HG02970 (cell line): ENCODE measurements at regions not wholly inside any gene's neighbourhood (a gene's known extent, or its start where the extent isn't known, plus 50 kb on each side); places are given as distances from the start of the nearest gene placed in this dataset.

Source experiments
- ATAC-seq: cut with Tn5 transposase; IDR thresholded peaks from one replicate; pipeline ENCODE4 v1.9.1; 2021; ENCODE audit warnings: mild to moderate bottlenecking, moderate library complexity, moderate number of reproducible peaks; ENCODE audit not compliant: unreplicated experiment, low FRiP score

GRCh38 chr2:17309741-17310339 is 208.4 kb downstream of the RAD51AP2 start:
- peak; percentile 81 for ATAC-seq

DNA sequence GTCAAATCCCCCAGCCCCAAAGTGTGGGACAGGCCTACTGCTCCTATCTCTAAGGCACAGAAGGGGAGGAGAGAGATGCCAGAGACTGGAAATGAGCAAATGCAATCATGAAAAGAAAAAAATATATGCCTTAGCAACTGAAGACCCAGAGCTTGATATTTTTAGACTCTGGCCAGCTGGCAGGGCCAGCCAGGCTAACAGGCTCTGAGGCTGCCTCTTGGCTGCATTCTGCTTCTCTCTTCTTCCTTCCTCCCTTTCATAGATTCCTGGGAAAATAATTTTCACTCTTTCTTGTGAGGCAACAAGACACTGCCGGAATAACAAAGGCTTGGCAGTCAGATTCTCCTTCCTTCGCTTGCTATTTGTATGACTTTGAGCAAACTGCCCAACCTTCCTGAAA is 209.1 kb downstream of the RAD51AP2 start:
- ATAC-seq, result no peak

DNA sequence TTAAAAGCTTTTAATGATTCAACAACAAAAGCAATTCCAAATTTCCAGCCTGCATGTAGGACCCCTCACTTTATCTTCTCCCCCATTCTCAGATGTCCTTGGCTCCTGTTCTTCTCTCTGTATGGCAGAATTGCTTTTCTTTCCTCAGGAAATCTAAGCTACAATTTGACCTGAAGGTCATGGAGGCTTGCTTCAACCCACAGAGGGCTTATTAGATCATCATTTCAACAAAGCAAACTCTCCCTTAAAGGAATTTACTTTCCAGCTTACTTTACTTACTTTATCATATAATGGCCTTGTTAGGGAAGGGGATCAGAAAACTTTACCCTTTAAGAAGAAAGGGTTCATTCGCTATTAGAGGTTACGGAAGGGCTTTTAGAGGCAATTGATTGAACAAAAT is 211.5 kb downstream of the RAD51AP2 start:
- no peak for ATAC-seq

- ATAC-seq, result no peak
Measured at GRCh38 chr2:17306219-17306618, 212.0 kb downstream of the RAD51AP2 start.

- no peak for ATAC-seq
Measured at GRCh38 chr2:17303521-17303920, 214.7 kb downstream of the RAD51AP2 start.

DNA sequence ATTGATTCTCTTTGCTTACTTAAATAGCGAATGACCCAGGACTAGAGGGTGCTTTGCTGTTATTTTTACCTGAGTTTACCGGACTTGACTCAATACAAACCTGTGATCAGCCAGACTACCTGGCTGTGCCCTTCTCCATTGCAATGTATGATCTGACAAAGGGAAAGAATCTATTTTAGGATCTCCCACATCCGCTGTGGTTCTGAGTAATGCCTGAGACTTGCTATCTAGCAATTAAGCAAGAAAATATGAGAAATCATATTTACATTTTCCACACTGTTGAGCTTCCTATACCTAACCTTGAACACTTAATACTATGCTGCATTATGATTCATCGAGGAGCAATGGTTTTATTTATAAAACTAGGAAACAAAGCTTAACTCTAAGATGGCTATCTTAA is 215.2 kb downstream of the RAD51AP2 start:
- no peak for ATAC-seq

GRCh38 chr2:17302281-17302680 is 216.0 kb downstream of the RAD51AP2 start:
- ATAC-seq, result no peak

DNA sequence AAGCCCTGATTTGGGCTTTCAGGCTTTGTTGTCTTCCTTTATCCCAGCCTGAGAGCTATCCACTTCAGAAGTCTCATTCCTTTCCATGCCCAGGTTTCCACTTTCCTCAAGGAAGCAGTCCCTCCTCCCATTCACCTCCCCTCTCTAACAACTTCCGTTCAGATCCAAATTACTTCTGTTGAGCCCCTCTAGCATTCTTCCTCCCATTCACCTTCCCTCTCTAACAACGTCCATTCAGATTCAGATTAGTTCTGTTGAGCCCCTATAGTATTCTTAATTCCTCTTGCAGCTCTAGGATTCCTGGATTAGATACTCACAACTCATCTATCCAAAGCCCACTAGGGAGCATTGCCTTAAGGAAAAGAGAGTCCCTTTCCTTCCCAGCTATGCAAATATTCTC is 216.8 kb downstream of the RAD51AP2 start:
- no peak for ATAC-seq

DNA sequence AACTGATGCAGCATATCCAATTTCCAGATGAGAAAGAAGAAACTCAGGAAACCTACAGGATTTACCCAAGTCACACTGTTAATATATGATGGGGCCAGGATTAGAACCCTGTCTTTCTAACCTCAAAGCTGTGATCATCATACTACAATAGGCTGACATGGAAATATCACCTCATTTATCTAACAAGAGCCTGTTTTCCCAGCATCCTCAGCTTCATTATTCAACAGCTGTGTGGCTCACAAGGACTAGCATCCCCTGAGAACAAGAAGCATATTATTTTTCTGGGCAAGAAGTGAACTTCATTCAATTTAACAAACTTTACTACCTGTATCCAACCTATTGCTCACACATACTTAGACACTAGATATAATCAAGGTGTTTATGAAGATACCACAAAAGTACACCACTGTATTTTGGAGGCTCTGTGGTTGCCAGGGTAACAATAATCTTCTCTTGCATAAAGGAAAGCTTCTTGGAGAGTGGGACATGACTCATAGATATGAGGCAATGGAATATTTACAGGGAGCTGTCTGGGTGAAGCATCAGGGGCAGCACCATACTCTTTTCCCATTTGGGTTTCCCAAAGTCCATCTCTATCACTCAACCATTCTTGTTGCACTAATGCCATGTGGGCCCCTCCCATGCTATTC is 218.2 kb downstream of the RAD51AP2 start:
- no peak for ATAC-seq

- no peak for ATAC-seq
Measured at GRCh38 chr2:17298453-17298852, 219.8 kb downstream of the RAD51AP2 start.

DNA sequence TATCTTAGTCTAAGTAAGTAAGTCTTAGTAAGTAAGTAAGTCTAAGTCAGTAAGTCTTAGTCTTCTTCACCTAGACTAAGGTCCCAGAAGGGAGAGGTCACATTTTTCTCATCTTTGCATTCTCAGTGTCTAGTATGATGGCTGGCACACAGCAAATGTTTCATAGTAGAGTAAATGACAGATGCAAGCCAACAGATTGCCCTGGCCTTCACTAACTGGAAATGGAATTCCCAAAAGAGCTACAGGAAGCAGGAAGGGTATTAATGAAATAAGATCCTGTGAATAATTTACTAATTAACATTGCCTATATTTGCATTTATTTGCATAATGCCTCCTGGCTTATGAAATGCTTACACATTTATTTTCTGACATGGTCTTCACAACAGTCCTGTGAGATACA is 221.6 kb downstream of the RAD51AP2 start:
- no peak for ATAC-seq

DNA sequence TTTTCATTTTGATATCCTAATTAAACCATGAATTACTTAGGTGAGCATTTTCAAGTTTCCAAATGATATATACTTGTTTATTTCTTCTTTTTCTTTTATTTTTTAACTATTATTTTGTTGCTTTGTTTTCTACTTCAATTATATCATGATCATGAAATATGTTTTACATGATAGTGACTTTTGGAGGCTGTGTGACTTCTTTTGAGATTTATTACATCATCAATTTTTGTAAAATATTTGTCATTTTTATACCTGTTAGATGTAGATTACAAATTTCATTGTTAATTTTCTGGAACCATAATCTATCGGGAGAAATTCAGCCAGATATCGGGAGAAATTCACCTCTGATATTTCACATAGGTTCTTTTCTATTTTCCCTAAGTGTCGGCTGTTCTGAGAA is 228.6 kb downstream of the RAD51AP2 start:
- no peak for ATAC-seq

DNA sequence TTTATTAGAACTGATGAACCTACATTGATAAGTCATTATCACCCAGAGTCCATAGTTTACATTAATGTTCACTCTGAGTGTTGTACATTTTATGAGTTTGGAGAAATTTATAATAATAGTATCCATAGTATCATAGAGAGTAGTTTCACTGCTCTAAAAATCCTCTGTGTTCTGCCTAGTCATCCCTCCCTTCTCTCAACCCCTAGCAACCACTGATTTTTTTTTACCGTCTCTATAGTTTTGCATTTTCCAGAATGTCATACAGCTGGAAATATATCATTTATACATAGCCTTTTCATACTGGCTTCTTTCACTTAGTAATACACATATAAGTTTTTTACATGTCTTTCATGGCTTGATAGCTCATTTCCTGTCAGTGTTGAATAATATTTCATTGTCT is 231.1 kb downstream of the RAD51AP2 start:
- ATAC-seq, result no peak

DNA sequence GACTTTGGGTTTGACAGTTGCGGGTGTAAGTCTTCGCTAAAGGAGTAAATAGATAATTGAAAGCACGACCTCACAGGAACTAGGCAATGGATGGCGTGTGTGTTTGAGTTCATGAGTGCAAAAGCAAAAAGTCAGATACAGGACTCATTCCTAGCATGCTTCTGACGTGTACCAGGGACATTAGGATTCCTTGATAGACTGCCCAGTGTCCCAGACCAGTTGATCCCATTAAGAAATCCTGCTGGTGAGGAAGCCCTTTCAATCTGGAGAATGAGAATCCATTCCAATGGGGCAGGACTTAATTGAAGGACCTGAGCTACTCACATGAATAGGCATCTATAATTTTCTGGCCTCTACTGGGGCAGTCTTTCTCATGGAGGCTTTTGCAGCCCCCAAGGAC is 235.4 kb downstream of the RAD51AP2 start:
- ATAC-seq, result no peak

DNA sequence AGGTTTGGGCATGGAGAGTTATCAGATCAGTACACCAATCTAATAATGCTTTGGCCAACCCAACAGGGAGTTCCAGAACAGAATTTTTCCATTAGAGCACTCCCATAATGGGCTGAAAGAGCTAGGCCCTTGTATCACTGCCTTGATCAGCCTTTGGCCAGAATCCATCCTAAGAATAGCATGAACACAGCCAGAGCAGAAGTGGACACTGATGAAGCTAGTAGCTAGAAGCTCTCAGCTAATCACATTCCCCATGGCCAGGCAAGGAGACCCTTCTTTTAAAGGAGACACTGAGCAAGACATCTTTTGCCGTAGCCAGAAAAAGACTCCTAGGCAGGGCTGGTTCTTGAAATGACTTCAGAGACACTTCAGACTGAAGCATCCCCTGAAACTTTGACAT is 236.0 kb downstream of the RAD51AP2 start:
- no peak for ATAC-seq

- ATAC-seq, result no peak
Measured at GRCh38 chr2:17276220-17276619, 242.0 kb downstream of the RAD51AP2 start.

- no peak for ATAC-seq
Measured at GRCh38 chr2:17272652-17273525, 245.4 kb downstream of the RAD51AP2 start.

- no peak for ATAC-seq
Measured at GRCh38 chr2:17272170-17272569, 246.1 kb downstream of the RAD51AP2 start.

GRCh38 chr2:17271416-17271815 is 246.8 kb downstream of the RAD51AP2 start:
- no peak for ATAC-seq

GRCh38 chr2:17270894-17271293 is 247.3 kb downstream of the RAD51AP2 start:
- peak; percentile 55 for ATAC-seq

GRCh38 chr2:17263570-17263968 is 254.7 kb downstream of the RAD51AP2 start:
- ATAC-seq, result no peak
